8988T (cell line): ENCODE measurements at regions not wholly inside any gene's neighbourhood (a gene's known extent, or its start where the extent isn't known, plus 50 kb on each side); places are given as distances from the start of the nearest gene placed in this dataset.
"Not testable (repeated sequence)": the region's sequence is repeated elsewhere in the genome, so short reads cannot be mapped to it uniquely, and the experiment has no call there.

Source experiments
- DNase-seq: peaks from one replicate; pipeline ENCODE4 v3.0.0; 2011

DNA sequence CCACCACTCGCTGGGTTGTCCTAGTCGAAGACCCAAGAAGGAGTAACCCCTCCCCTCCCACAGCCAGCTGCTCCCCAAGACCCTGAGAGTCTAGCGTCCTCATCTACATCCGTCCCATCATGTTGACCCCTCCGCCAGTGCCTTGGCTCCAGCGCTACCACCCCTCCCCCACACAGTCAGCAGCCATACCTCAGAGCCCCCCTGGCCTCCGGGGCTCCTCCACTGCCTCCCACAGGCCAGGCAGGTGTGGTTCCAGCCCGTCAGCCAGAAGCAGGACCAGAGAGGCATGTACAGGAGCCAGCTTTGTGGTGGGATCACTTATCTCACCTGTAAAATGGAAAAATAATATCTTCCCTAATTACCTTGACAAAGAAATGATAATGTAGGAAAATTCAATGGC, 51.5 kb upstream of the PHF21B start:
- DNase-seq, result no peak

DNA sequence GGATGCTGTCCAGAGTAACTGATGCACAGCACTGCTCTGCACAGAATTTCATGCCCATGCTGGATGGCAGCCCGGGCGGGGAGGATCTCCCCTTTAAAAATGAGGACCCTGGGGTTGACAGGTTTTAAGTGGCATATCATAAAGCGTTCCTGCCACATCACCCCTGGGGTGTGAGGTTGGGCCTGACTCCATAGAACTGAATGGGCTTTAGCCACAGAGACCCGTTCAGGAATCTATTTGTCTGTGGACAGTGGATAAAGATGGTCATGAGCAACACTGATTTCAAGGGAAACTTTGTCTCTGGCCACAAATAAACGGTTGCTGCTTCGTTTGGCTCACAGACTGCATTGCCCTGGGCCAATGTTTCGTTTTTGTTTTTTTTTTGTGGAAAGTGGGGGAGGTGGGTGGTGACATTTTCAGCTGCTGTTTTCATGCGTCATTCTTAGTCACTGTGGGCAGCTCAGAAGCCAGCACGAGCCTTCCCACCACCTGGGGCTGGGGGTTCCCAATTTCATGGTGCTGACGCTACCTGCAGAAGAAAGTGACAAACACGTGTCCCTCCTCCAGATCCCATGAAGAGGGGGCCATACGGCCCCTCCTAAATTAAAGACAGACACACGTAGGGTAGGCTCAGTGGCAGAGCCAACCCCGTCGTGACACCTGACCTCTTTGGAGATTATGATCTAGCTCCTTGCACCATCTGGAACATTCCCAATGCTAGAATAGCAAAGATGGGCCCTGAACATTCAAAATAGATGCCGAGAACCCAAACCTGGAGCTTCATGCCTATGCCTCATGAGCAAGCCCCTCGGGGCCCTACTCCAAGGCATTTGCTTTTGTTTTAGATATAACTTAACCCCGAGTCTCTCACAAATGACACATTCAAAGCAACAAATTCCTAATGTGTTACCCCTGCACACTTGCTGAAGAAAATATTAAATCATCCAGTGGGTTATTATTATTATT, 54.8 kb upstream of the PHF21B start:
- DNase-seq, result no peak

- no peak for DNase-seq
Measured at GRCh38 chr22:45065726-45066125, 55.9 kb upstream of the PHF21B start.

GRCh38 chr22:45067731-45068130, 57.9 kb upstream of the PHF21B start:
- DNase-seq, result no peak

GRCh38 chr22:45069925-45070324, 60.1 kb upstream of the PHF21B start:
- DNase-seq, result no peak

DNA sequence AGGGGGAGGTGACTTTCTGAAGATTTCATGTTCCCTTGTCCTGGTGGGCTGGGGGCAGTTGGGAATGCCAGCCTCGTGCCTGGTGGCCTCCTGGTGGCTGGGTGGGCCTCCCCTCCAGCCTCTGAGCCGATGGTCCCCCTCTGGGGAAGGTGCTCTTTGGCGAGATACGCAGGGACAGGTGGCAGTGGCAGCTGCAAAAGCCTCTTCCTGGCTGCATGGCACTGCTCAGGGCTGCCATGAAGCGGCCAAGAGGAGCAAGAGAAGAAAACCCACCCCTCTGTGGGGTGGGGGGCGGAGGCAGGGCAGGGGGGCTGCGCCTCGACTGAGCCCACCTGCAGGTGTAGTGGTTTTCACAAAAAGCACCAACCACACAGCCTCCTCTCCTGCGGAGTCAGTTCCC, 61.8 kb upstream of the PHF21B start:
- DNase-seq, result no peak

DNA sequence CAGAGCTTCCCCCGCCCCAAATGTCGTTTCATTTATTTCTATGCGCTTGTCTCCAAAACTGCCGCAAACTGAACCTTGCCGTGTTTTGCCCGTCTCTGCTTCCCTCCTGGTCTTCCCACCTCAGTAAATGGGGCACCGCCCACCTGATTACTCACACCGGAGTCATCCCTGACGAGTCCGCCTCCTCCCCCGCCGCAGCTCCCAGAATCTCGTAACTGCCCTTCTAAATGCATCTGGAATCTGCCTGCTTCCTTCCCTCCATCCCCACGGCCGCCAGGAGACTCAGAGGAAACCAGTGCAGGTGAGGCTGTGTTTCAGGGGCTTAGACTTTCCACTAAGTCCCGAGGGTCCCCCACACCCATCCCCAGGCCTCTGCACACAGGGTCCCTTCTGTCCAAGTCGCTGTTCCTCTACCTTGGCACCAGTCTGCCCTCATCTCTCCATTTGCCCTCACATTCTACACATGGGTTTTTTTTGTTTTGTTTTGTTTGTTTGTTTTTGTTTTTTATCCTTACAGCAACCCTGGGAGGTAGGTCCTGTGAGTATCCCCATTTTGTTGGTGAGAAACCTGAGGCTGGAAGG, 62.6 kb upstream of the PHF21B start:
- DNase-seq, result peak; percentile 56

- no peak for DNase-seq
Measured at GRCh38 chr22:45073064-45073463, 63.3 kb upstream of the PHF21B start.

GRCh38 chr22:45077286-45077685, 67.5 kb upstream of the PHF21B start:
- DNase-seq, result no peak

DNA sequence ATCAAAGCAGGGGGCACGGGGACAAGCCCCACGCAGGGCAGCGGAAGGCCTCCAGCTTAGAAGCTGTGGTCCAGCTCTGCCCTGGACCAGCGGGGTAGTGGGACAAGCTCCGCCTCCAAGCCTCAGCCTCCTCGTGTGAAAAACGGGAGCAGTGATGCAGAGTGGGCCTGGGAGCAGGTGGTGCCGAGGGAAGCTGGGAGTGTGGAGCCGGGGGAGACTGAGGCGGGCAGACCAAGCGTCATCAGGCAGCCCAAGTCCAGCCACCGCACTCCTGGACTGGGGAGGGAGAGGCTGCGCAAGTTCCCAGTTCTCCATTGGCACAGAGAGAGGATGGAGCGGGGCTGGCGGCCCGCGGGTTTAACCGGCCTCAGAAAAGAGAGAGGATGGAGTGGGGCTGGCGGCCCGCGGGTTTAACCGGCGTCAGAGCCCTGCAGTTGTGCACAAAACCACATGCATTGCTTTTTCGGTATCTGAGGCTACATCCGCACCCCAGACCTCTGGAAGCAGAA, 68.1 kb upstream of the PHF21B start:
- DNase-seq, result no peak

GRCh38 chr22:45082795-45083194, 73.0 kb upstream of the PHF21B start:
- DNase-seq, result no peak

- DNase-seq, result no peak
Measured at GRCh38 chr22:45083659-45084305, 74.0 kb upstream of the PHF21B start.

- DNase-seq, result no peak
Measured at GRCh38 chr22:45084400-45084920, 74.7 kb upstream of the PHF21B start.

DNA sequence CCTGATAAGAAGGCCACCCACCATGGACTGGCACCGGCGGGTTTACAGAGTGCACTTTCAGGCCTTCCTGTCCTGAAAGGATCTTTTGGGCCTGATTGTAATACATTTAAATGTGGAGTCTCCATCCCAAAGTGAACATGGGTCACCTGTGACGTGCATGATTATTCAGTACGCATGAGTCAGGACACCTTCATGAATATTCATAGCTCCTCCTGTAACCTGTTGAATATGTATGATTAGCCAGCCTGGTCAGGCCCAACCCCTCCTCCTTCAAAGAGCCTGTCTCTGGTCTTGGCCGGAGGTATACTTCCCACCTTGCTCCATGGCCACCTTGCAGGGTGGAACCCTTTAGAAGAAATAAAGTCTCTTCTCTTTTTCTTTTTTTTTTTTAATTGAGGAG, 75.9 kb upstream of the NUP50 start:
- no peak for DNase-seq

- no peak for DNase-seq
Measured at GRCh38 chr22:45088576-45088975, 75.1 kb upstream of the NUP50 start.

GRCh38 chr22:45090497-45090910, 73.2 kb upstream of the NUP50 start:
- DNase-seq, result no peak

- DNase-seq, result no peak
Measured at GRCh38 chr22:45091254-45091854, 72.4 kb upstream of the NUP50 start.

DNA sequence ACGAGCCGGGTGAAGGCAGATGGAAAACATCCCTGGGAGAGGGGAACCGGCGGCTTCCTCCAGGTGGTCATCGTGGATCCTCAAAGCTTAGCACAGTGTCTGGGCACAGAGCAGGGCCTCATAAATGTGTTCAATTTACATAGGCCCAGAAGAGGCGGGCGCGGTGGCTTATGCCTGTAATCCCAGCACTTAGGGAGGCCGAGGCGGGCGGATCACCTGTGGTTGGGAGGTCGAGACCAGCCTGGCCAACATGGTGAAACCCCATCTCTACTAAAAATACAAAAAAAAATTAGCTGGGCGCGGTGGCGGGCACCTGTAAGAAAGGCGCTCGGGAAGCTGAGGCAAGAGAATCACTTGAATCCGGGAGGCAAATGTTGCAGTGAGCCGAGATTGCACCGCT, 71.8 kb upstream of the NUP50 start:
- DNase-seq, result not testable (repeated sequence)

DNA sequence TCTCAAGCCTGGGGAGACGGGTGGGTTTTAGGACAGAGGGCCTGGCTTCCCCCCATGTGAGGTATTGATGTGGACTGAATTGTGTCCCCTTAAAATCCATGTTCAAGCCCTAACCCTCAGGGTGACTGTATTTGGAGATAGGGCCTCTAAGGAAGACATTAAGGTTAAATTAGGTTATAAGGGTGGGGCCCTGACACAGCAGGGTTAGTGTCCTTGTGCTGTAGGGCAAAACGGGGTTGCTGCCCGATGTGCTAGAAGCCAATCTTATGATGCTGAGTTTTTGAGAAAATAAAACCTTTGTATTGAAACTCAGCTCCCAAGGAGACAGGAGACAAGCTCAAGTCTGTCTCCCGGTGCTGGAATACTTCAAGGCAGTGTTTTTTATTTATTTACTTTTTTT, 71.1 kb upstream of the NUP50 start:
- DNase-seq, result no peak

DNA sequence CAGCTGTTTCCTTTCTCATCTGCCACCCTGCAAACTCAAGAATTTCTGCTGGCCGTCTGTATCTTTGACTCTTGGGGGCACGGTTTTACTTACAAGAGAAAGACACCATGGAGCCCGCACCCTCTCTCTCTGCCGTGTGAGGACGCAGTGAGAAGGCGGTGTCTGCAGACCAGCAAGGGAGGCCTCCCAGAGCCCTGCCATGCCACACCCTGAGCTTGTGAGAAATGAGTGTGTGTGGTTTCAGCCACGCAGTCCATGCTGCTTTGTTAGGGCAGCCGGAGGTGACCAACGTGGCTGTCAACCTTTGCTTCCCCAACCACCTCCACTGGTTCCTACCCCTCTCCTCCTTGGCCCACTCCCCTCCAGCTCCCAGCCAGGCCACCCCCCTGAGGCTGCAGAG, 70.1 kb upstream of the NUP50 start:
- no peak for DNase-seq

- no peak for DNase-seq
Measured at GRCh38 chr22:45094081-45094720, 69.5 kb upstream of the NUP50 start.

GRCh38 chr22:45094825-45095224, 68.9 kb upstream of the NUP50 start:
- no peak for DNase-seq
